ENCODE measurements at regions not wholly inside any gene's neighbourhood (a gene's known extent, or its start where the extent isn't known, plus 50 kb on each side); places are given as distances from the start of the nearest gene placed in this dataset.
"Not testable (repeated sequence)": the region's sequence is repeated elsewhere in the genome, so short reads cannot be mapped to it uniquely, and the experiment has no call there.

DNA sequence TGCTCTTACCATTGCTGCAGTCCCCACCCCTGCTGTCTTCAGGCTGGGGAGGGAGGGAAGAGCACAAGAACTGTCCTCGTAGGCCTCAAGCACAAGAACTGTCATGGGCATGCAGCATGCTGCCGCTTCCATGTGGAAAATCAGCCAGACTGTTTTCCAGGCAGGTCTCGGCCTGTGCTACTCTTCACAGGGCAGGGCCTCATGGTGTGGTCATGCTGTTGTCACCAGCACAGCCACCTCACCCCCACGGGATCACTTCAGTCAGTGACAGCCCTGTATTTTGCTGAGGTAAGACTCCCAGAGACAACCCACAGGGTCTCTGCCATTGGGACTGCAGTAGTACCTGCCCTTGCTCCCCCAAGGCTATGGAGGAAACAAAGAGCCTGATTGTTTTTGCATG lies 205.3 kb downstream of the NAP1L3 start:
- Histone ChIP-seq H3K9me3 (no peaks in the 10 kb centered on the region), H3K27me3 (no peaks in the 10 kb centered on the region), H3K27ac (replicated peaks in 1 of 4) (no peak overlapping the region), H3K4me1 (no peaks in the 10 kb centered on the region), H3K36me3 (no peaks in the 10 kb centered on the region), H3K4me3 (no peak overlapping the region)
- intact Hi-C loops (cut with DNase I) = no loop called here
- TF ChIP-seq, protein P1, sequence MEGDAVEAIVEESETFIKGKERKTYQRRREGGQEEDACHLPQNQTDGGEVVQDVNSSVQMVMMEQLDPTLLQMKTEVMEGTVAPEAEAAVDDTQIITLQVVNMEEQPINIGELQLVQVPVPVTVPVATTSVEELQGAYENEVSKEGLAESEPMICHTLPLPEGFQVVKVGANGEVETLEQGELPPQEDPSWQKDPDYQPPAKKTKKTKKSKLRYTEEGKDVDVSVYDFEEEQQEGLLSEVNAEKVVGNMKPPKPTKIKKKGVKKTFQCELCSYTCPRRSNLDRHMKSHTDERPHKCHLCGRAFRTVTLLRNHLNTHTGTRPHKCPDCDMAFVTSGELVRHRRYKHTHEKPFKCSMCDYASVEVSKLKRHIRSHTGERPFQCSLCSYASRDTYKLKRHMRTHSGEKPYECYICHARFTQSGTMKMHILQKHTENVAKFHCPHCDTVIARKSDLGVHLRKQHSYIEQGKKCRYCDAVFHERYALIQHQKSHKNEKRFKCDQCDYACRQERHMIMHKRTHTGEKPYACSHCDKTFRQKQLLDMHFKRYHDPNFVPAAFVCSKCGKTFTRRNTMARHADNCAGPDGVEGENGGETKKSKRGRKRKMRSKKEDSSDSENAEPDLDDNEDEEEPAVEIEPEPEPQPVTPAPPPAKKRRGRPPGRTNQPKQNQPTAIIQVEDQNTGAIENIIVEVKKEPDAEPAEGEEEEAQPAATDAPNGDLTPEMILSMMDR (IDR thresholded peaks at IDR 0.05) = no peak
- TF ChIP-seq POLR2AphosphoS5 (IDR thresholded peaks at IDR 0.05) = no peak
- DNase-seq (ENCODE audit: extremely low spot score) = no peak
- whole genome bisulfite sequencing = no CpG with 5 or more reads among the region's 4 CpGs

DNA sequence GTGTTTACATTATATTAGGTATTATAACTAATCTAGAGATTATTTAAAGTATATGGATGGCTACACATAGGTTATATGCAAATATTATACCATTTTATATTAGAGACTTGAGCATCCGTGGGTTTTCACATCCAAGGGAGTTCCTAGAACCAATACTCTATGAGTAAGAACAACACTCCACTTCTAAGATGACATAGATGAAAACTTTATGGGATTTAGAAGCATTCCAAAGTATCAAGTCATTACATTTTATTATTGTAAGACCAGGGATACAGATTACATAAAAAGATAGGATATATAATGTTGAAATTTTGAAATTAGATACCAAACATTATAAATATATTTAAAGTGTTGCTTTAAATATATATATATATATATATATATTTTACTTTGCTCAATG lies 207.0 kb downstream of the NAP1L3 start:
- Histone ChIP-seq H3K4me3 (no peak overlapping the region), H3K27me3 (no peaks in the 10 kb centered on the region), H3K27ac (replicated peaks in 1 of 4) (no peak overlapping the region), H3K36me3 (no peaks in the 10 kb centered on the region), H3K9me3 (no peaks in the 10 kb centered on the region), H3K4me1 (no peaks in the 10 kb centered on the region)
- intact Hi-C loops (cut with DNase I) = no loop called here
- no peak for DNase-seq (ENCODE audit: extremely low spot score)
- 69% methylated on average over 1 of the region's 1 CpG for WGBS
- TF ChIP-seq POLR2A (IDR thresholded peaks at IDR 0.05; ENCODE audit: low read depth) (no peak), POLR2AphosphoS5 (IDR thresholded peaks at IDR 0.05) (no peak), EP300 (IDR thresholded peaks at IDR 0.05) (no peak)
- TF ChIP-seq, protein P1 (IDR thresholded peaks at IDR 0.05) = no peak

DNA sequence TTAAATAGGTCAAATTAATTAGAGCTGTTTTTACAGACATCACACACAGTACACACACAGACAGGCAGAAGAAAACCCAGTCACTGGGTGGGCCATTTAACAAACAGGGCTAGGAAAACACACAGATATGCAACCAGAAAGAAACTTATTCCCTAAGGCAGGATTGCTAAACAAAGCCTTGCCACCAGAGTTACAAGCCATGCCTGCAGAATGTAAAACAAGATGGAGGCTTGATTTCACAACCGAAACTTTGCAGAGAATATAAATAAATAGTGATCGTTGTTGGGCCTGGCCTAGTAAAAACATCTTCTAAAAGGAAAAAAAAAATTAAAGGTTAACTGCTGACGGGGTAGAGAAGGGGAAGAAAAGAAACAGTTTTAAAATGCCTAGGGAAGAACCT lies 212.3 kb downstream of the NAP1L3 start:
- Histone ChIP-seq H3K36me3 (no peaks in the 10 kb centered on the region), H3K4me1 (no peaks in the 10 kb centered on the region), H3K9me3 (no peaks in the 10 kb centered on the region), H3K27me3 (no peaks in the 10 kb centered on the region), H3K4me3 (no peak overlapping the region), H3K27ac (replicated peaks in 1 of 4) (no peak overlapping the region)
- DNase-seq (ENCODE audit: extremely low spot score) = no peak
- 77% methylated on average over 3 of the region's 3 CpGs for WGBS
- intact Hi-C loops (cut with DNase I) = no loop called here
- no peak for TF ChIP-seq POLR2A (IDR thresholded peaks at IDR 0.05; ENCODE audit: low read depth)
- TF ChIP-seq EP300 (IDR thresholded peaks at IDR 0.05) = no peak
- TF ChIP-seq, protein P1 (IDR thresholded peaks at IDR 0.05) = no peak
- TF ChIP-seq POLR2AphosphoS5 (IDR thresholded peaks at IDR 0.05) = no peak

DNA sequence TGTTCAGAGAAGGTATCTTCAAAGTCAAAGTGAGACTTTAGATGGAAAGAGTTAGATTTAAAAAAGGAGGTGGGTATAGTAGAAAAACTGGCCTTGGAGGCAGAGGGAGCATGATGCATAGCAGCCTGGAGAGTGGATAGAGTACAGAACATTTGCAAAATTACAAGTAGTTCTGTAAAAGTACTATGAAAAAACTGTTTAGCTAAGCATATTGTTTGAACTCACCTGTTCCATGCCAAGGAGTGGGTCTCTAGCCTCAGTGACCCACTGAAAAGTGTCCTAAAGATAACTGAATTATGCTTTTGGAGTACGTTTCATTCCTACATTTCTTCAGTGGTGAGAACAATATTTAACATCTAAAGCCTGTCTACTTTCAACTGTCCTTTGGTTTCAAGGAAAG lies 218.9 kb downstream of the NAP1L3 start:
- intact Hi-C loops (cut with DNase I) = no loop called here
- 61% methylated on average over 1 of the region's 1 CpG for WGBS

DNA sequence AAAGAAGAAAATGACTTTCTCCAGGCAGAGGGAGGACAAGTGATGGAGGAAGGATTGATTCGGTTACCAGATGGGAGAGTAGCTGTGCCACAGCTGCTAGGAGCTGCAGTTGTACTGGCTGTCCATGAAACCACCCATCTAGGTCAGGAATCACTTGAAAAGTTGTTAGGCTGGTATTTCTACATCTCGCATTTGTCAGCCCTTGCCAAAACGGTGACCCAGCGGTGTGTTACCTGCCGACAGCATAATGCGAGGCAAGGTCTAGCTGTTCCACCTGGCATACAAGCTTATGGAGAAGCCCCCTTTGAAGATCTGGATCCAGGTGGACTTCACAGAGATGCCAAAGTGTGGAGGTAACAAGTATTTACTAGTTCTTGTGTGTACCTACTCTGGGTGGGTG lies 238.7 kb downstream of the NAP1L3 start:
- H3K27me3 ChIP-seq; intact Hi-C loops (cut with DNase I); DNase-seq (ENCODE audit: extremely low spot score); H3K36me3 ChIP-seq; H3K27ac ChIP-seq (replicated peaks in 1 of 4); H3K9me3 ChIP-seq; H3K4me1 ChIP-seq; H3K4me3 ChIP-seq: not testable (repeated sequence)
- 79% methylated on average over 3 of the region's 6 CpGs for WGBS

More for the DNA sequence above, 218.9 kb downstream of the NAP1L3 start:
- no peaks in the 10 kb centered on the region for H3K4me1 ChIP-seq
- H3K27me3 ChIP-seq = no peaks in the 10 kb centered on the region
- no peaks in the 10 kb centered on the region for H3K9me3 ChIP-seq
- TF ChIP-seq, protein P1 (IDR thresholded peaks at IDR 0.05) = no peak
- TF ChIP-seq EP300 (IDR thresholded peaks at IDR 0.05) = no peak
- no peak for TF ChIP-seq POLR2A (IDR thresholded peaks at IDR 0.05; ENCODE audit: low read depth)
- no peak for TF ChIP-seq POLR2AphosphoS5 (IDR thresholded peaks at IDR 0.05)
- DNase-seq (ENCODE audit: extremely low spot score) = no peak
- no peak overlapping the region for H3K27ac ChIP-seq (replicated peaks in 1 of 4)
- no peaks in the 10 kb centered on the region for H3K36me3 ChIP-seq
- H3K4me3 ChIP-seq = no peak overlapping the region
